ENCODE measurements at regions not wholly inside any gene's neighbourhood (a gene's known extent, or its start where the extent isn't known, plus 50 kb on each side); places are given as distances from the start of the nearest gene placed in this dataset.
"Not testable (repeated sequence)": the region's sequence is repeated elsewhere in the genome, so short reads cannot be mapped to it uniquely, and the experiment has no call there.

- H3K27ac Mint-ChIP-seq = no peak overlapping the region
- peaks cover 5% of the 10 kb centered on the region for H3K9me3 Mint-ChIP-seq
- no peak overlapping the region for H3K4me3 Mint-ChIP-seq
- H3K36me3 Mint-ChIP-seq (ENCODE audit: low read depth) = no peaks in the 10 kb centered on the region
- H3K27me3 Mint-ChIP-seq (ENCODE audit: low read depth) = no peaks in the 10 kb centered on the region
- no peaks in the 10 kb centered on the region for H3K4me1 Mint-ChIP-seq (ENCODE audit: low read depth)
Observed at GRCh38 chr3:144663456-144664436, 692.1 kb downstream of the DIPK2A start.

- Mint-ChIP-seq H3K27ac (no peak overlapping the region), H3K9me3 (peaks cover 5% of the 10 kb centered on the region), H3K36me3 (ENCODE audit: low read depth) (no peaks in the 10 kb centered on the region), H3K4me1 (ENCODE audit: low read depth) (no peaks in the 10 kb centered on the region), H3K27me3 (ENCODE audit: low read depth) (no peaks in the 10 kb centered on the region), H3K4me3 (no peak overlapping the region)
Observed at GRCh38 chr3:144665567-144666053, 694.0 kb downstream of the DIPK2A start.

- H3K4me3 Mint-ChIP-seq = no peak overlapping the region
- no peaks in the 10 kb centered on the region for H3K4me1 Mint-ChIP-seq (ENCODE audit: low read depth)
- peaks cover 5% of the 10 kb centered on the region for H3K9me3 Mint-ChIP-seq
- H3K27me3 Mint-ChIP-seq (ENCODE audit: low read depth) = no peaks in the 10 kb centered on the region
- no peaks in the 10 kb centered on the region for H3K36me3 Mint-ChIP-seq (ENCODE audit: low read depth)
- no peak overlapping the region for H3K27ac Mint-ChIP-seq
Observed at GRCh38 chr3:144670571-144670970, 698.9 kb downstream of the DIPK2A start.

GRCh38 chr3:144677103-144677502, 705.5 kb downstream of the DIPK2A start:
- no peaks in the 10 kb centered on the region for H3K27me3 Mint-ChIP-seq (ENCODE audit: low read depth)
- no peaks in the 10 kb centered on the region for H3K9me3 Mint-ChIP-seq
- H3K36me3 Mint-ChIP-seq (ENCODE audit: low read depth) = no peaks in the 10 kb centered on the region
- no peak overlapping the region for H3K4me3 Mint-ChIP-seq
- H3K27ac Mint-ChIP-seq = no peak overlapping the region
- H3K4me1 Mint-ChIP-seq (ENCODE audit: low read depth) = no peaks in the 10 kb centered on the region

- no peaks in the 10 kb centered on the region for H3K9me3 Mint-ChIP-seq
- no peak overlapping the region for H3K27ac Mint-ChIP-seq
- no peaks in the 10 kb centered on the region for H3K36me3 Mint-ChIP-seq (ENCODE audit: low read depth)
- H3K4me3 Mint-ChIP-seq = no peak overlapping the region
- no peaks in the 10 kb centered on the region for H3K27me3 Mint-ChIP-seq (ENCODE audit: low read depth)
- H3K4me1 Mint-ChIP-seq (ENCODE audit: low read depth) = no peaks in the 10 kb centered on the region
Observed at GRCh38 chr3:144683065-144683464, 711.4 kb downstream of the DIPK2A start.

- H3K27me3 Mint-ChIP-seq (ENCODE audit: low read depth) = no peaks in the 10 kb centered on the region
- no peak overlapping the region for H3K4me3 Mint-ChIP-seq
- no peaks in the 10 kb centered on the region for H3K4me1 Mint-ChIP-seq (ENCODE audit: low read depth)
- no peaks in the 10 kb centered on the region for H3K9me3 Mint-ChIP-seq
- no peak overlapping the region for H3K27ac Mint-ChIP-seq
- H3K36me3 Mint-ChIP-seq (ENCODE audit: low read depth) = no peaks in the 10 kb centered on the region
Observed at GRCh38 chr3:144687862-144688261, 716.2 kb downstream of the DIPK2A start.

GRCh38 chr3:144692488-144692887, 720.9 kb downstream of the DIPK2A start:
- no peaks in the 10 kb centered on the region for H3K36me3 Mint-ChIP-seq (ENCODE audit: low read depth)
- H3K4me1 Mint-ChIP-seq (ENCODE audit: low read depth) = no peaks in the 10 kb centered on the region
- H3K27ac Mint-ChIP-seq = no peak overlapping the region
- H3K9me3 Mint-ChIP-seq = no peaks in the 10 kb centered on the region
- H3K27me3 Mint-ChIP-seq (ENCODE audit: low read depth) = no peaks in the 10 kb centered on the region
- no peak overlapping the region for H3K4me3 Mint-ChIP-seq

GRCh38 chr3:144708437-144708836, 736.8 kb downstream of the DIPK2A start:
- Mint-ChIP-seq H3K27me3 (ENCODE audit: low read depth) (no peaks in the 10 kb centered on the region), H3K9me3 (no peaks in the 10 kb centered on the region), H3K36me3 (ENCODE audit: low read depth) (no peaks in the 10 kb centered on the region), H3K4me3 (no peak overlapping the region), H3K27ac (no peak overlapping the region), H3K4me1 (ENCODE audit: low read depth) (no peaks in the 10 kb centered on the region)

GRCh38 chr3:144737281-144737680, 765.7 kb downstream of the DIPK2A start:
- no peaks in the 10 kb centered on the region for H3K4me1 Mint-ChIP-seq (ENCODE audit: low read depth)
- H3K36me3 Mint-ChIP-seq (ENCODE audit: low read depth) = no peaks in the 10 kb centered on the region
- H3K9me3 Mint-ChIP-seq = no peaks in the 10 kb centered on the region
- H3K4me3 Mint-ChIP-seq = no peak overlapping the region
- H3K27me3 Mint-ChIP-seq (ENCODE audit: low read depth) = no peaks in the 10 kb centered on the region
- H3K27ac Mint-ChIP-seq = no peak overlapping the region

- H3K27me3 Mint-ChIP-seq (ENCODE audit: low read depth) = no peaks in the 10 kb centered on the region
- H3K4me3 Mint-ChIP-seq = no peak overlapping the region
- no peaks in the 10 kb centered on the region for H3K4me1 Mint-ChIP-seq (ENCODE audit: low read depth)
- H3K27ac Mint-ChIP-seq = no peak overlapping the region
- no peaks in the 10 kb centered on the region for H3K9me3 Mint-ChIP-seq
- H3K36me3 Mint-ChIP-seq (ENCODE audit: low read depth) = no peaks in the 10 kb centered on the region
Observed at GRCh38 chr3:144743225-144743668, 771.6 kb downstream of the DIPK2A start.

- Mint-ChIP-seq H3K4me3 (no peak overlapping the region), H3K4me1 (ENCODE audit: low read depth) (no peaks in the 10 kb centered on the region), H3K27me3 (ENCODE audit: low read depth) (no peaks in the 10 kb centered on the region), H3K9me3 (no peaks in the 10 kb centered on the region), H3K27ac (no peak overlapping the region), H3K36me3 (ENCODE audit: low read depth) (no peaks in the 10 kb centered on the region)
Observed at GRCh38 chr3:144744473-144744872, 772.9 kb downstream of the DIPK2A start.

GRCh38 chr3:144746631-144747030, 775.0 kb downstream of the DIPK2A start:
- Mint-ChIP-seq H3K27me3 (ENCODE audit: low read depth) (no peaks in the 10 kb centered on the region), H3K4me1 (ENCODE audit: low read depth) (no peaks in the 10 kb centered on the region), H3K36me3 (ENCODE audit: low read depth) (no peaks in the 10 kb centered on the region), H3K4me3 (no peak overlapping the region), H3K9me3 (no peaks in the 10 kb centered on the region), H3K27ac (no peak overlapping the region)

GRCh38 chr3:144749536-144750253, 778.1 kb downstream of the DIPK2A start:
- not testable (repeated sequence) for H3K27ac Mint-ChIP-seq; H3K4me3 Mint-ChIP-seq; H3K27me3 Mint-ChIP-seq (ENCODE audit: low read depth); H3K4me1 Mint-ChIP-seq (ENCODE audit: low read depth); H3K36me3 Mint-ChIP-seq (ENCODE audit: low read depth); H3K9me3 Mint-ChIP-seq

- H3K36me3 Mint-ChIP-seq (ENCODE audit: low read depth) = no peaks in the 10 kb centered on the region
- no peaks in the 10 kb centered on the region for H3K4me1 Mint-ChIP-seq (ENCODE audit: low read depth)
- no peak overlapping the region for H3K4me3 Mint-ChIP-seq
- no peaks in the 10 kb centered on the region for H3K9me3 Mint-ChIP-seq
- no peak overlapping the region for H3K27ac Mint-ChIP-seq
- H3K27me3 Mint-ChIP-seq (ENCODE audit: low read depth) = no peaks in the 10 kb centered on the region
Observed at GRCh38 chr3:144754076-144754783, 782.6 kb downstream of the DIPK2A start.
